ENCODE measurements at regions not wholly inside any gene's neighbourhood (a gene's known extent, or its start where the extent isn't known, plus 50 kb on each side); places are given as distances from the start of the nearest gene placed in this dataset.

GRCh38 chr2:105451571-105452166, 52.8 kb upstream of the FHL2 start:
- TF ChIP-seq POLR2A (IDR thresholded peaks at IDR 0.05; ENCODE audit: low read length) (no peak), GATA1 (IDR thresholded peaks at IDR 0.05; ENCODE audit: low read depth, low read length) (no peak)

Data from erythroblast (primary cell).